Panc1 (cell line): ENCODE measurements at regions not wholly inside any gene's neighbourhood (a gene's known extent, or its start where the extent isn't known, plus 50 kb on each side); places are given as distances from the start of the nearest gene placed in this dataset.
"Not testable (repeated sequence)": the region's sequence is repeated elsewhere in the genome, so short reads cannot be mapped to it uniquely, and the experiment has no call there.

ENCODE experiments used
- POLR2AphosphoS5 ChIP-seq: IDR thresholded peaks from 2 replicates; pipeline ENCODE4 v1.6.1; 2012; ENCODE audit warnings: mild to moderate bottlenecking, low read depth, low read length, moderate library complexity
- SIN3A ChIP-seq: IDR thresholded peaks from 2 replicates; pipeline ENCODE4 v1.6.1; 2012; ENCODE audit warnings: low read depth, mild to moderate bottlenecking, low read length, moderate library complexity, borderline replicate concordance; ENCODE audit not compliant: insufficient read depth
- TF ChIP-seq, protein P1 (sequence below): fragments of 450-650 bp; IDR thresholded peaks from 2 replicates; pipeline ENCODE4 v1.5.1; 2017; ENCODE audit warnings: mild to moderate bottlenecking

DNA sequence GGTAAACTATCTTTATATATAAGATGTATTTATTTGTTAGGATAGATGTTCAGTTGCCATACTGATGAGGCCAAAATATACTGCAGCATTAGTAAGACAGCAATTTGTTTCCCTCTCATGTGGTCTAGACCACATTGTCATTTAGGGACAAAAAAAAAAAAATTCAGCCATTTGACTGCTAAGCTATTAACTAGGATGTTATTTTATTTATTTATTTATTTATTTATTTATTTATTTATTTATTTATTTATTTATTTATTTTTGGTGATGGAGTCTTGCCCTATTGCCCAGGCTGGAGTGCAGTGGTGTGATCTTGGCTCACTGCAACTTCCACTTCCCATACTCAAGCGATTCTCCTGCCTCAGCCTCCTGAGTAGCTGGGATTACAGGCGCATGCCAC, 361.6 kb upstream of the EDIL3 start:
- TF ChIP-seq, protein P1, sequence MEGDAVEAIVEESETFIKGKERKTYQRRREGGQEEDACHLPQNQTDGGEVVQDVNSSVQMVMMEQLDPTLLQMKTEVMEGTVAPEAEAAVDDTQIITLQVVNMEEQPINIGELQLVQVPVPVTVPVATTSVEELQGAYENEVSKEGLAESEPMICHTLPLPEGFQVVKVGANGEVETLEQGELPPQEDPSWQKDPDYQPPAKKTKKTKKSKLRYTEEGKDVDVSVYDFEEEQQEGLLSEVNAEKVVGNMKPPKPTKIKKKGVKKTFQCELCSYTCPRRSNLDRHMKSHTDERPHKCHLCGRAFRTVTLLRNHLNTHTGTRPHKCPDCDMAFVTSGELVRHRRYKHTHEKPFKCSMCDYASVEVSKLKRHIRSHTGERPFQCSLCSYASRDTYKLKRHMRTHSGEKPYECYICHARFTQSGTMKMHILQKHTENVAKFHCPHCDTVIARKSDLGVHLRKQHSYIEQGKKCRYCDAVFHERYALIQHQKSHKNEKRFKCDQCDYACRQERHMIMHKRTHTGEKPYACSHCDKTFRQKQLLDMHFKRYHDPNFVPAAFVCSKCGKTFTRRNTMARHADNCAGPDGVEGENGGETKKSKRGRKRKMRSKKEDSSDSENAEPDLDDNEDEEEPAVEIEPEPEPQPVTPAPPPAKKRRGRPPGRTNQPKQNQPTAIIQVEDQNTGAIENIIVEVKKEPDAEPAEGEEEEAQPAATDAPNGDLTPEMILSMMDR, result not testable (repeated sequence)
- TF ChIP-seq SIN3A, POLR2AphosphoS5: not testable (repeated sequence)
